Vagina (tissue), 2 donors: ENCODE measurements at regions not wholly inside any gene's neighbourhood (a gene's known extent, or its start where the extent isn't known, plus 50 kb on each side); places are given as distances from the start of the nearest gene placed in this dataset.

Experiments used
- DNase-seq, 2 donors: peaks; one replicate each; pipeline ENCODE4 v3.0.0-alpha.2; 2017; ENCODE audit errors: extremely low spot score in 2 of 2
- H3K27ac ChIP-seq: fragments of 200-600 bp; sonication (generic); one replicate; pipeline ENCODE4 v1.5.1; 2019
- H3K27me3 ChIP-seq: fragments of 200-600 bp; sonication (generic); one replicate; pipeline ENCODE4 v1.5.1; 2019
- H3K36me3 ChIP-seq, 2 donors: fragments of 200-600 bp; sonication (generic); one replicate each; pipeline ENCODE4 v1.5.1; 2017 to 2019
- H3K4me1 ChIP-seq: fragments of 200-600 bp; sonication (generic); one replicate; pipeline ENCODE4 v1.5.1; 2019
- H3K4me3 ChIP-seq, 2 donors: fragments of 200-600 bp; sonication (generic); 1 replicate in 1 of 2; 2 replicates in 1 of 2; pipeline ENCODE4 v1.5.1; 2016 to 2019
- H3K9me3 ChIP-seq: fragments of 200-600 bp; sonication (generic); one replicate; pipeline ENCODE4 v1.5.1; 2019
- CTCF ChIP-seq, 3 experiments: fragments of 450-650 bp in 2 of 3; fragments of 200-600 bp in 1 of 3; sonication (generic) in 1 of 3; IDR thresholded peaks; one replicate each; pipeline ENCODE4 v1.5.1; 2017 to 2019; ENCODE audit warnings: antibody characterized with exemption in 3 of 3, mild to moderate bottlenecking in 2 of 3, moderate library complexity in 2 of 3
- POLR2A ChIP-seq, 2 donors: fragments of 450-650 bp; IDR thresholded peaks; one replicate each; pipeline ENCODE4 v1.6.1; 2017; ENCODE audit warnings: antibody characterized with exemption in 2 of 2, mild to moderate bottlenecking in 2 of 2, moderate library complexity in 2 of 2
- POLR2AphosphoS5 ChIP-seq, 2 donors: sonication (generic); formaldehyde crosslinking; IDR thresholded peaks; one replicate each; pipeline ENCODE4 v1.9.0; 2017; ENCODE audit warnings: antibody characterized with exemption in 2 of 2, mild to moderate bottlenecking in 2 of 2, low read depth in 1 of 2; ENCODE audit not compliant: insufficient read depth in 1 of 2
- intact Hi-C: fragments of 100-400 bp; cut with DNase I; formaldehyde crosslinking; loops from one replicate; pipeline ENCODE4 v1.15.1; 2023

- H3K36me3 ChIP-seq, result no peaks in the 10 kb centered on the region
- no peak overlapping the region for H3K4me3 ChIP-seq
- no peak for TF ChIP-seq POLR2AphosphoS5 (IDR thresholded peaks at IDR 0.05; ENCODE audit: insufficient read depth in 1 of 2, low read depth in 1 of 2)
- no peak for TF ChIP-seq CTCF (IDR thresholded peaks at IDR 0.05)
- TF ChIP-seq POLR2A (IDR thresholded peaks at IDR 0.05), result no peak
- H3K27ac ChIP-seq, result no peak overlapping the region
- no peak for DNase-seq
- intact Hi-C loops, result no loop called here
- H3K9me3 ChIP-seq, result no peaks in the 10 kb centered on the region
- H3K4me1 ChIP-seq, result no peaks in the 10 kb centered on the region
- H3K27me3 ChIP-seq, result no peaks in the 10 kb centered on the region
Measured at GRCh38 chr15:77709135-77709886, 76.6 kb upstream of the LINGO1 start.

GRCh38 chr15:77706482-77707244 lies 74.0 kb upstream of the LINGO1 start:
- TF ChIP-seq POLR2AphosphoS5 (IDR thresholded peaks at IDR 0.05; ENCODE audit: insufficient read depth in 1 of 2, low read depth in 1 of 2) (no peak), POLR2A (IDR thresholded peaks at IDR 0.05) (no peak)
- Histone ChIP-seq H3K4me3 (no peak overlapping the region), H3K36me3 (no peaks in the 10 kb centered on the region), H3K27ac (no peak overlapping the region), H3K27me3 (no peaks in the 10 kb centered on the region), H3K9me3 (no peaks in the 10 kb centered on the region), H3K4me1 (no peaks in the 10 kb centered on the region)
- DNase-seq, result no peak
- intact Hi-C loops, result no loop called here

- Histone ChIP-seq H3K36me3 (no peaks in the 10 kb centered on the region), H3K27me3 (no peaks in the 10 kb centered on the region), H3K27ac (no peak overlapping the region), H3K4me1 (no peaks in the 10 kb centered on the region), H3K4me3 (no peak overlapping the region), H3K9me3 (no peaks in the 10 kb centered on the region)
- TF ChIP-seq POLR2A (IDR thresholded peaks at IDR 0.05) (no peak), POLR2AphosphoS5 (IDR thresholded peaks at IDR 0.05; ENCODE audit: insufficient read depth in 1 of 2, low read depth in 1 of 2) (no peak), CTCF (IDR thresholded peaks at IDR 0.05) (no peak)
- intact Hi-C loops, result no loop called here
- no peak for DNase-seq
Measured at GRCh38 chr15:77702211-77702957, 69.7 kb upstream of the LINGO1 start.

- H3K9me3 ChIP-seq, result no peaks in the 10 kb centered on the region
- TF ChIP-seq POLR2A (IDR thresholded peaks at IDR 0.05) (no peak), POLR2AphosphoS5 (IDR thresholded peaks at IDR 0.05; ENCODE audit: insufficient read depth in 1 of 2, low read depth in 1 of 2) (no peak), CTCF (IDR thresholded peaks at IDR 0.05) (no peak)
- no peak overlapping the region for H3K27ac ChIP-seq
- H3K27me3 ChIP-seq, result no peaks in the 10 kb centered on the region
- no peak overlapping the region for H3K4me3 ChIP-seq
- H3K36me3 ChIP-seq, result no peaks in the 10 kb centered on the region
- peaks cover 4% of the 10 kb centered on the region for H3K4me1 ChIP-seq
- no peak for DNase-seq
- intact Hi-C loops, result no loop called here
Measured at GRCh38 chr15:77698481-77698880, 65.8 kb upstream of the LINGO1 start.

GRCh38 chr15:77697893-77698292 lies 65.2 kb upstream of the LINGO1 start:
- DNase-seq, result no peak
- H3K9me3 ChIP-seq, result no peaks in the 10 kb centered on the region
- intact Hi-C loops, result no loop called here
- no peak overlapping the region for H3K27ac ChIP-seq
- peaks cover 4% of the 10 kb centered on the region for H3K4me1 ChIP-seq
- no peaks in the 10 kb centered on the region for H3K27me3 ChIP-seq
- H3K4me3 ChIP-seq, result no peak overlapping the region
- TF ChIP-seq CTCF (IDR thresholded peaks at IDR 0.05), result no peak
- TF ChIP-seq POLR2A (IDR thresholded peaks at IDR 0.05), result no peak
- no peak for TF ChIP-seq POLR2AphosphoS5 (IDR thresholded peaks at IDR 0.05; ENCODE audit: insufficient read depth in 1 of 2, low read depth in 1 of 2)
- no peaks in the 10 kb centered on the region for H3K36me3 ChIP-seq
